HEK293 (cell line): ENCODE measurements at regions not wholly inside any gene's neighbourhood (a gene's known extent, or its start where the extent isn't known, plus 50 kb on each side); places are given as distances from the start of the nearest gene placed in this dataset.

Experiments used
- CTCF ChIA-PET: fragments of 350-600 bp; formaldehyde crosslinking; extraction: SDS; loops from one replicate; lab custom pipeline; 2021; ENCODE audit warnings: antibody characterized with exemption; lab: Yijun Ruan, JAX
- POLR2A ChIA-PET: fragments of 300-600 bp; formaldehyde crosslinking; extraction: SDS; loops from one replicate; lab custom pipeline; 2020; ENCODE audit warnings: antibody characterized with exemption, inconsistent platforms; lab: Yijun Ruan, JAX
- H3K27ac ChIP-seq: fragments of 200-500 bp; sonication (Bioruptor generic); 2 replicates; pipeline ENCODE4 v1.5.1; 2014; ENCODE audit warnings: low read depth, low read length, control low read depth, inconsistent platforms; ENCODE audit errors: extremely low read depth
- H3K36me3 ChIP-seq, 2 experiments: fragments of 200-500 bp in 1 of 2; sonication (Bioruptor generic) in 1 of 2; 1 replicate in 1 of 2; 2 replicates in 1 of 2; pipeline ENCODE4 v1.5.1; 2014 to 2017; ENCODE audit warnings: inconsistent platforms in 2 of 2, low read length in 2 of 2; ENCODE audit not compliant: control insufficient read depth in 2 of 2, insufficient read depth in 1 of 2
- H3K4me1 ChIP-seq: fragments of 200-500 bp; sonication (Bioruptor generic); 2 replicates; pipeline ENCODE4 v1.5.1; 2014; ENCODE audit warnings: mild to moderate bottlenecking, low read length, inconsistent platforms; ENCODE audit not compliant: control insufficient read depth, insufficient read depth
- H3K4me3 ChIP-seq: 2 replicates; pipeline ENCODE4 v1.5.1; 2011; ENCODE audit warnings: low read depth, mild to moderate bottlenecking, control low read depth, low read length, moderate library complexity
- H3K9me3 ChIP-seq: fragments of 200-500 bp; sonication (Bioruptor generic); 2 replicates; pipeline ENCODE4 v1.5.1; 2014; ENCODE audit warnings: low read depth, low read length, inconsistent platforms; ENCODE audit not compliant: control insufficient read depth, insufficient read depth
- MYNN ChIP-seq: fragments of 450-650 bp; formaldehyde crosslinking; IDR thresholded peaks from 2 replicates; pipeline ENCODE4 v1.5.1; 2016; ENCODE audit warnings: missing biosample characterization, missing genetic modification characterization, borderline replicate concordance
- MZF1 ChIP-seq: fragments of 450-650 bp; formaldehyde crosslinking; IDR thresholded peaks from 2 replicates; pipeline ENCODE4 v1.5.1; 2017; ENCODE audit warnings: missing biosample characterization, missing genetic modification characterization, borderline replicate concordance
- OSR2 ChIP-seq: fragments of 450-650 bp; formaldehyde crosslinking; IDR thresholded peaks from 2 replicates; pipeline ENCODE4 v1.5.1; 2016; ENCODE audit warnings: missing biosample characterization, missing genetic modification characterization
- PATZ1 ChIP-seq: fragments of 450-650 bp; formaldehyde crosslinking; IDR thresholded peaks from 2 replicates; pipeline ENCODE4 v1.5.1; 2016; ENCODE audit warnings: missing biosample characterization, missing genetic modification characterization
- PRDM4 ChIP-seq: fragments of 450-650 bp; formaldehyde crosslinking; IDR thresholded peaks from 2 replicates; pipeline ENCODE4 v1.5.1; 2017; ENCODE audit warnings: missing biosample characterization, missing genetic modification characterization
- REST ChIP-seq: fragments of 450-650 bp; formaldehyde crosslinking; IDR thresholded peaks from 2 replicates; pipeline ENCODE4 v1.5.1; 2016; ENCODE audit warnings: missing biosample characterization, missing genetic modification characterization
- WT1 ChIP-seq: fragments of 450-650 bp; formaldehyde crosslinking; IDR thresholded peaks from 2 replicates; pipeline ENCODE4 v1.5.1; 2016; ENCODE audit warnings: missing biosample characterization, missing genetic modification characterization
- ZBTB8A ChIP-seq: fragments of 450-650 bp; formaldehyde crosslinking; IDR thresholded peaks from 2 replicates; pipeline ENCODE4 v1.5.1; 2016; ENCODE audit warnings: missing biosample characterization, missing genetic modification characterization
- ZNF175 ChIP-seq: fragments of 450-650 bp; formaldehyde crosslinking; IDR thresholded peaks from 2 replicates; pipeline ENCODE4 v1.5.1; 2016; ENCODE audit warnings: missing biosample characterization, missing genetic modification characterization
- ZNF2 ChIP-seq: fragments of 450-650 bp; formaldehyde crosslinking; IDR thresholded peaks from 2 replicates; pipeline ENCODE4 v1.5.1; 2016; ENCODE audit warnings: missing biosample characterization, missing genetic modification characterization
- ZNF214 ChIP-seq: fragments of 450-650 bp; formaldehyde crosslinking; IDR thresholded peaks from 2 replicates; pipeline ENCODE4 v1.5.1; 2017; ENCODE audit warnings: missing biosample characterization, mild to moderate bottlenecking, missing genetic modification characterization, borderline replicate concordance
- ZNF221 ChIP-seq: fragments of 450-650 bp; formaldehyde crosslinking; IDR thresholded peaks from 2 replicates; pipeline ENCODE4 v1.5.1; 2017; ENCODE audit warnings: missing biosample characterization, missing genetic modification characterization, borderline replicate concordance
- ZNF311 ChIP-seq: fragments of 450-650 bp; formaldehyde crosslinking; IDR thresholded peaks from 2 replicates; pipeline ENCODE4 v1.5.1; 2017; ENCODE audit warnings: missing biosample characterization, missing genetic modification characterization, borderline replicate concordance
- ZNF423 ChIP-seq: fragments of 450-650 bp; formaldehyde crosslinking; IDR thresholded peaks from 2 replicates; pipeline ENCODE4 v1.5.1; 2016; ENCODE audit warnings: missing biosample characterization, missing genetic modification characterization
- ZNF48 ChIP-seq: fragments of 450-650 bp; formaldehyde crosslinking; IDR thresholded peaks from 2 replicates; pipeline ENCODE4 v1.5.1; 2016; ENCODE audit warnings: missing biosample characterization, missing genetic modification characterization
- ZNF692 ChIP-seq: fragments of 450-650 bp; formaldehyde crosslinking; IDR thresholded peaks from 2 replicates; pipeline ENCODE4 v1.5.1; 2016; ENCODE audit warnings: missing biosample characterization, missing genetic modification characterization
- ZNF704 ChIP-seq: fragments of 450-650 bp; formaldehyde crosslinking; IDR thresholded peaks from 2 replicates; pipeline ENCODE4 v1.5.1; 2016; ENCODE audit warnings: missing biosample characterization, missing genetic modification characterization
- ZNF776 ChIP-seq: fragments of 450-650 bp; formaldehyde crosslinking; IDR thresholded peaks from 2 replicates; pipeline ENCODE4 v1.5.0; 2017; ENCODE audit warnings: missing biosample characterization, missing genetic modification characterization, borderline replicate concordance
- ZNF792 ChIP-seq: fragments of 450-650 bp; formaldehyde crosslinking; IDR thresholded peaks from 2 replicates; pipeline ENCODE4 v1.5.1; 2016; ENCODE audit warnings: missing biosample characterization, missing genetic modification characterization

GRCh38 chr16:86322283-86322682, 188.0 kb upstream of the FOXF1 start (continued):
- 0 out of 2 replicates have a peak, but pooled peaks have one; percentile 23 for TF ChIP-seq WT1 (tag by site-specific recombination)
- TF ChIP-seq PATZ1 (tag by site-specific recombination): no peak
- TF ChIP-seq ZNF776 (tag by site-specific recombination): no peak
- peak; percentile 17; the same call in 1 of the 2 replicates for TF ChIP-seq ZNF423 (tag by site-specific recombination)
- TF ChIP-seq OSR2 (tag by site-specific recombination): peak; percentile 70

GRCh38 chr16:86322806-86323205, 187.5 kb upstream of the FOXF1 start:
- H3K36me3 ChIP-seq: no peaks in the 10 kb centered on the region
- H3K27ac ChIP-seq: no peak overlapping the region
- H3K9me3 ChIP-seq: no peaks in the 10 kb centered on the region
- CTCF ChIA-PET: interaction anchor here (1.1 kb wide), 1 partner anchor 195 kb away, joined by 4 read pairs; no protein-coding TSS in a partner anchor
- POLR2A ChIA-PET: no interaction called here
- H3K4me3 ChIP-seq: no peak overlapping the region
- no peak for TF ChIP-seq ZBTB8A
- TF ChIP-seq, all 188 proteins: peak for 0
- H3K4me1 ChIP-seq: peaks cover 2% of the 10 kb centered on the region; the same call in 1 of the 2 replicates

- peaks cover 2% of the 10 kb centered on the region; the same call in 1 of the 2 replicates for H3K4me1 ChIP-seq
- H3K27ac ChIP-seq: no peak overlapping the region
- no peaks in the 10 kb centered on the region for H3K9me3 ChIP-seq
- ChIA-PET POLR2A (no interaction called here), CTCF (no interaction called here)
- H3K4me3 ChIP-seq: no peak overlapping the region
- TF ChIP-seq ZNF692 (tag by site-specific recombination) (no peak), ZNF423 (tag by site-specific recombination) (no peak), ZNF2 (no peak), MZF1 (tag by site-specific recombination) (no peak), ZNF48 (no peak), ZNF792 (tag by site-specific recombination) (no peak), ZNF311 (tag by site-specific recombination) (no peak), ZNF175 (no peak), PRDM4 (tag by site-specific recombination) (no peak), REST (tag by site-specific recombination) (no peak), ZNF214 (tag by site-specific recombination) (no peak), ZNF221 (tag by site-specific recombination) (no peak), MYNN (tag by site-specific recombination) (no peak), ZNF704 (tag by site-specific recombination) (no peak)
- H3K36me3 ChIP-seq: no peaks in the 10 kb centered on the region
These were observed 186.0 kb upstream of the FOXF1 start for GRCh38 chr16:86324320-86324719.
